SK-N-MC (cell line): ENCODE measurements at regions not wholly inside any gene's neighbourhood (a gene's known extent, or its start where the extent isn't known, plus 50 kb on each side); places are given as distances from the start of the nearest gene placed in this dataset.

Experiments used
- DNase-seq: peaks from one replicate; pipeline ENCODE4 v3.0.0-alpha.2; 2011; ENCODE audit warnings: low read depth, low spot score
- H3K27ac ChIP-seq: fragments of 200-600 bp; sonication (generic); 2 replicates; pipeline ENCODE4 v1.5.1; 2016; ENCODE audit warnings: mixed run types
- H3K36me3 ChIP-seq: fragments of 200-600 bp; sonication (generic); 2 replicates; pipeline ENCODE4 v1.6.1; 2017; ENCODE audit warnings: antibody characterized with exemption, low read length, mixed read lengths; ENCODE audit not compliant: insufficient read depth
- H3K4me3 ChIP-seq: fragments of 200-600 bp; sonication (generic); 2 replicates; pipeline ENCODE4 v1.5.1; 2016
- H3K9ac ChIP-seq: fragments of 200-600 bp; sonication (generic); 2 replicates; pipeline ENCODE4 v1.8.0; 2017; ENCODE audit warnings: mixed run types, mixed read lengths; ENCODE audit not compliant: insufficient read length
- H3K9me3 ChIP-seq: fragments of 200-600 bp; sonication (generic); 2 replicates; pipeline ENCODE4 v1.6.1; 2017; ENCODE audit warnings: low read depth, mild to moderate bottlenecking, antibody characterized with exemption, low read length, moderate library complexity, mixed read lengths
- EZH2 ChIP-seq: fragments of 200-600 bp; sonication (generic); IDR thresholded peaks from one replicate; pipeline ENCODE4 v1.6.1; 2017; ENCODE audit warnings: antibody characterized with exemption
- FOXP2 ChIP-seq: optimal IDR thresholded peaks from 2 replicates; pipeline ENCODE3; 2011; ENCODE audit warnings: mild to moderate bottlenecking, moderate library complexity; ENCODE audit not compliant: insufficient read depth; ENCODE audit errors: extremely low read length, control extremely low read depth
- POLR2AphosphoS5 ChIP-seq: IDR thresholded peaks from 2 replicates; pipeline ENCODE4 v1.6.1; 2012; ENCODE audit warnings: mild to moderate bottlenecking, low read depth, low read length, borderline replicate concordance

DNA sequence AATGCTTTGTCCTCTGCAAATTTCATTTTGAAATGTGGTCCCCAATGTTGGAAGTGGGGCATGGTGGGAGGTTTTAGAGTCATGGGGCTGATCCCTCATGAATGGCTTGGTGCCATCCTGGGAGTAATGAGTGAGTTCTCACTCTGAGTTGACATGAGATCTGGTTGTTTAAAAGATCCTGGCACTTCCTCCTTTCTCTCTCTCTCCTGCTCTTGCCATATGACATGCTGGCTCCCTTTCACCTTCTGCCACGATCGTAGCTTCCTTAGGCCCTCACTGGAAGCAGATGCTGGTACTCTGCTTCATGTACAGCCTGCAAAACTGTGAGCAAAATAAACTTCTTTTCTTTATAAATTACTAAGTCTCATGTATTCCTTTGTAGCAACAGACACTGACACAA, 262.0 kb downstream of the IL15 start:
- DNase-seq, result no peak
- no peaks in the 10 kb centered on the region for H3K9me3 ChIP-seq
- no peak overlapping the region for H3K27ac ChIP-seq
- no peaks in the 10 kb centered on the region for H3K36me3 ChIP-seq
- no peak overlapping the region for H3K9ac ChIP-seq
- no peak for TF ChIP-seq FOXP2
- TF ChIP-seq POLR2AphosphoS5, result no peak
- no peak for TF ChIP-seq EZH2
- no peak overlapping the region for H3K4me3 ChIP-seq

DNA sequence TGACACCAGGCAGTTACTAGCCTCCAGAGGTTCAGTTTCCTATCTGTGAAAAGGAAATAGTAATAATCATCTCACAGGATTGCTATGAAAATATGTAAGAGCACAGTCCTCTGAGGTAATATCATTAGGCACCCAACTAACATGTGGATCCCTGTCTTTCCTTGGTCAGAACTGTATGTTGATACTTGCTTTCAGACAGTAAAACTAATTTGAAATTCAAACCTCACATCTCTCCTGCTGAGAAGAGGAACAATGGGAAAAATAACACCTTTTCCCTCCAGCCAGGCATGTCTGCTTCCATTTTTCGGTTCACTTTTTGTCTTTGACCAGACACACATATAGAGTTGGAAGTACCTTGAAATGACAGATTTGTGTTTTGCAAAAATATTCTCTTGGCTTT, 262.7 kb downstream of the IL15 start:
- Histone ChIP-seq H3K27ac (no peak overlapping the region), H3K4me3 (no peak overlapping the region), H3K9ac (no peak overlapping the region), H3K36me3 (no peaks in the 10 kb centered on the region), H3K9me3 (no peaks in the 10 kb centered on the region)
- TF ChIP-seq EZH2, result no peak
- no peak for TF ChIP-seq FOXP2
- TF ChIP-seq POLR2AphosphoS5, result no peak
- no peak for DNase-seq

DNA sequence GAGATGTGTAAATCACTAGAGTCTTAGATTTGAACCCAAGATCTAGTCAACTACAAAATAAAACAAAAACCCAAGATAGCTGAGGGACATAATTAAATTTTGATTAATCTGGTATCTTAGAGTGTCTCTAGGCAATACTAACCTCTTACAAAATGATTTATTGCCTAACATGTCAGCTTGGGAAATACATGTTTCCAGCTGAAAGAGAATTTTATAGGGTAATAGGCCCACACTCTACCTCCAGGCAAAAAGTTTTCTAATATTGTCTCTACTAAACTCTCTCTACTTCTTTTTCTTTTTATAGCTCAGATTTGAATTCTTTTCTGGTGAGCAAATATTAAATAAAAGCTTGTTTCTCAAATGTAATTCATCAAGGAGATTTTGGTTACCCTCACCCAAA, 263.2 kb downstream of the IL15 start:
- TF ChIP-seq EZH2 (no peak), POLR2AphosphoS5 (no peak), FOXP2 (no peak)
- H3K27ac ChIP-seq, result no peak overlapping the region

DNA sequence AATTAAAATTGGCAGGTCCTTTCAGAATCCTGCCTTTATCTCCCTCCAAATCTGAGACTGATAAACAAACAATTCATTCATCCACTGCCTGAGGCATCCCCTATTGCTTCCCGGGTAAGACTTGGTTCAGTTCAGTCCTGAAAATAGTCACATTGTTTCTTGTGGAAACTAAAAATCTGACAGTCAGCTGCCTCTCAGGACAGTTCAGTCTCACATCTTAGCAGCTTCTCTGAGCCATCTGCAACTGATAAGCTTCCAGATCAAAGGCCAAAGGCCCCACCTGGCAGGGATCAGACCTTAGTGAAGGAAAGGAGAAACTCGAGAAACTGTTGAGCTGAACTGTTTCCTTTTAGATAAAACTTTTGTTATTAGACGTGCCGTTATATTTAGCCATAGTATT, 264.5 kb downstream of the IL15 start:
- no peak overlapping the region for H3K27ac ChIP-seq
- no peaks in the 10 kb centered on the region for H3K36me3 ChIP-seq
- no peak overlapping the region for H3K9ac ChIP-seq
- TF ChIP-seq FOXP2 (no peak), EZH2 (no peak), POLR2AphosphoS5 (no peak)
- no peaks in the 10 kb centered on the region for H3K9me3 ChIP-seq
- DNase-seq, result no peak
- no peak overlapping the region for H3K4me3 ChIP-seq

More for the DNA sequence above, 263.2 kb downstream of the IL15 start:
- Histone ChIP-seq H3K9ac (no peak overlapping the region), H3K36me3 (no peaks in the 10 kb centered on the region), H3K9me3 (no peaks in the 10 kb centered on the region), H3K4me3 (no peak overlapping the region)
- DNase-seq, result peak; percentile 18

DNA sequence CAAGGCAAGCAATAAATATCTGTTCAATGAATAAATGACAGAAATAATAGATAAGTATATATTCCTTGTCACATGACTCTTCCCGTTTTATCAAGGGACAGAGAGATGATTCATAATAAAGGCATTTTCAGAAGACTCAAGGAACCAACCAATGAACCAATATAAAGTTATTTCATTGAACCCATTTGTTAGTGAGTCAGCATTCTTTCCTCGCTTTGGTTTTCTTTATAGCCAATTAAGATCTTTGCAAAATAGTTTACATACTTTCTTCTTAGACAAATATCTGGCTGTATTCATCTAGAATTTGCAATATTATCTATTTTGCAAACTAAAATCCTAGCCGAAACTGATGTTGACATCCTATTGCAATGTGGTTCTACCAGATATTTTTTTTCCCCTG, 269.4 kb downstream of the IL15 start:
- H3K9ac ChIP-seq, result no peak overlapping the region
- no peak overlapping the region for H3K4me3 ChIP-seq
- no peak for DNase-seq
- TF ChIP-seq FOXP2 (no peak), POLR2AphosphoS5 (no peak), EZH2 (no peak)
- no peaks in the 10 kb centered on the region for H3K36me3 ChIP-seq
- no peaks in the 10 kb centered on the region for H3K9me3 ChIP-seq
- 0 out of 2 replicates have a peak overlapping the region, but pooled peaks have one; percentile 54 for H3K27ac ChIP-seq

DNA sequence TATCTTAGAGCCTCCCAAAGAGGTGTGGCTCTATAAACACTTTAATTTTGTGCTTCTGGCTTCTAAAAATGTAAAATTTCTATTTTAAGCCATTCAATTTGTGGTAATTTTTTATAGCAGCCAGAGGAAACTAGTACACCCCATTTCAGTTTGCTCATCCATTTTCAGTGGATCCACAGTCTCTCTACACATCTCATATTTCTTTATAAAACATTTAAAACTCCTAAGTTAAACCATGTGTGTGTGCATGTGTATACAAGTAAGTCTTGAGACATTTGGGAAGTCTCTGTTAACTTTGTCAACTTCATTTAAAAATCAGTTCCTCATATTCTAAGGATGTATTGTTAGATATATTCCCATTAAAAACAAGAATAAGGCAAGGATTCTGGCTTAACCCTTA, 273.2 kb downstream of the IL15 start:
- no peak for DNase-seq
- no peaks in the 10 kb centered on the region for H3K9me3 ChIP-seq
- H3K27ac ChIP-seq, result no peak overlapping the region
- H3K4me3 ChIP-seq, result no peak overlapping the region
- TF ChIP-seq FOXP2 (no peak), EZH2 (no peak), POLR2AphosphoS5 (no peak)
- no peaks in the 10 kb centered on the region for H3K36me3 ChIP-seq
- H3K9ac ChIP-seq, result no peak overlapping the region

DNA sequence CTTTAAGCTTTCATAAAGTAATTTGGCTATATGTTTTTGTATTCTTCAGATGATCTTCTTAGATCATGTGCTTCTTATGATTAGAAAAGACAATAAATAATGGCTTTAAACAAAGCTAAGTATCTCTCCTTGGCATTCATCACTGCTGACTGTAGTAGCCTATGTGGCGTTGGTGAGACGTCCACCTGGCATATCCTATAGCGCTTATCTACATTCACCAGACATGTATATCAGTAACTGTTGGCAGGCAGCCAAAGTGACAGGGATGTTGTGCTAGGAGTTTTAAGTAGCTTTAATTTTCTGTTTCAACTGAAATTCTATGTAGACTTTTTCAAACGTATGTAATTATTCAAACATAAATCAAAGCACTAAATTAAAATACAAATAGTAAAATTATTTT, 276.4 kb downstream of the IL15 start:
- H3K4me3 ChIP-seq, result no peak overlapping the region
- H3K27ac ChIP-seq, result no peak overlapping the region
- no peak overlapping the region for H3K9ac ChIP-seq
- DNase-seq, result no peak
- TF ChIP-seq EZH2 (no peak), FOXP2 (no peak)
- H3K9me3 ChIP-seq, result no peaks in the 10 kb centered on the region
- no peaks in the 10 kb centered on the region for H3K36me3 ChIP-seq

DNA sequence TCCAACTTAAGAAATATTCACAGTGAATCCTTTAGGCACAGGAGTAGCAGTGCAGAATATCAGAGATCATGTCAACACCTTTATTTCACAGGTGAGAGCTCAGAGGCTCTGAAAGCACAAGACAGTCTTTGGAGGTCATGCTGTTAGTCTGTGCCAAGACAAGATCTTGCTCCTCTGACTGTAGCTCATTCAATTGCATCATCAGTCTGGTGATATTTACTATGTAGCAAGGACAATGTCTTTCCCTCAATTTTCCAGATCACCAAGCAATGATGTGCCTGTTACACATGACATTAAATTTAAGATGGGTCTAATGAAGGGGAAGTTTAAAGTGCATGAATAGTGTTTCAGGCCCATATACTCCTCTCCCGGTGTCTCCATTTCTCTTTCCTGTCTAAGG, 277.5 kb downstream of the IL15 start:
- no peak overlapping the region for H3K27ac ChIP-seq
- no peak overlapping the region for H3K4me3 ChIP-seq
- H3K9me3 ChIP-seq, result no peaks in the 10 kb centered on the region
- no peak overlapping the region for H3K9ac ChIP-seq
- no peaks in the 10 kb centered on the region for H3K36me3 ChIP-seq
- no peak for DNase-seq
- no peak for TF ChIP-seq POLR2AphosphoS5
- no peak for TF ChIP-seq EZH2
- TF ChIP-seq FOXP2, result no peak

DNA sequence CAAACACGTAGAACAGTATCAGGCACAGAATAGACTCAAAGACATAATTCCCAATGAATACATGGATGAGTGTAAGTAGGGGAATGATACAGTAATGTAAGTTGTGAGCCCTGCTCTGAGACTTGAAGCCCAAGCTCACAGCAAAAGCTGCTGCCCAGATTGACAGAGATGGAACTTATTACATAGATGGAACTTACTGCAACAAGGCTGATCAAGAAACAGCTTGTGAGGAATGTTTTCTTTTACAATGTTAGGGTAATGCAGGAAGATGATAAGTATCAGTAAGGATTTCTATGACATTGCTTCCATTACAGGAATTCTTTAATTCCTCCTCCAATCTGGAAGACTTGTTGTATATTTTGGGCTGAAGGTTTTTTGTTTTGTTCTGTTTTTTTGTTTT, 278.4 kb downstream of the IL15 start:
- H3K4me3 ChIP-seq, result no peak overlapping the region
- no peak overlapping the region for H3K27ac ChIP-seq
- DNase-seq, result no peak
- no peaks in the 10 kb centered on the region for H3K36me3 ChIP-seq
- H3K9ac ChIP-seq, result no peak overlapping the region
- no peaks in the 10 kb centered on the region for H3K9me3 ChIP-seq
- TF ChIP-seq FOXP2 (no peak), POLR2AphosphoS5 (no peak), EZH2 (no peak)

DNA sequence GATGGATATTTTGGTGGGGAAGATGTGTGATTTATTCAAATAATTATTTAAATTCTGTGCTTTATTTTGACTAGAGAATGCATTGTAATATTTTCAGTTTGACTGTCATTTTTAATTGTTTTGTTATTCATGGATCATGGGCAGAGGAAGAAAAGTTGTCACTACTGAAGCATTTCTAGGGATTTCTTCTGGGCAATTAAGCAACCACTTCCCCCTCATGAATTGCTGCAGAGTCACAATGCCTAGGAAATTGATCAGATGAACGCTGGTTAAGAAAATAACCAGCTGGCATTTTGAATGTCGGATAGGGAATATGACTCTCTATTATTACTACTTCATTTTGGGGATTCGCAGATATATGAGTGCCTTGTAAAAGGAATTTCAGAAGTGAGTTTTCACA, 283.3 kb downstream of the IL15 start:
- Histone ChIP-seq H3K4me3 (no peak overlapping the region), H3K36me3 (no peaks in the 10 kb centered on the region), H3K9ac (no peak overlapping the region), H3K9me3 (no peaks in the 10 kb centered on the region), H3K27ac (no peak overlapping the region)
- no peak for DNase-seq
- TF ChIP-seq FOXP2 (no peak), POLR2AphosphoS5 (no peak), EZH2 (no peak)
